ENCODE measurements at regions not wholly inside any gene's neighbourhood (a gene's known extent, or its start where the extent isn't known, plus 50 kb on each side); places are given as distances from the start of the nearest gene placed in this dataset.

- Histone ChIP-seq H3K79me2 (ENCODE audit: control insufficient read depth, insufficient read depth, low read length, unreplicated experiment) (no peaks in the 10 kb centered on the region), H3K27me3 (ENCODE audit: insufficient read depth, low read length) (no peaks in the 10 kb centered on the region), H3K36me3 (ENCODE audit: insufficient read depth, low read length) (no peaks in the 10 kb centered on the region), H3K4me3 (ENCODE audit: low read depth, low read length) (no peak overlapping the region), H3K4me1 (ENCODE audit: control insufficient read depth, insufficient read depth, low read length, unreplicated experiment) (no peaks in the 10 kb centered on the region), H3K27ac (ENCODE audit: low read depth, low read length) (no peak overlapping the region), H2AFZ (ENCODE audit: low read length, unreplicated experiment) (no peak overlapping the region)
These were observed 83.5 kb upstream of the SPDL1 start for GRCh38 chr5:169499990-169500505.

GRCh38 chr5:169496878-169497277, 86.7 kb upstream of the SPDL1 start:
- H3K79me2 ChIP-seq (ENCODE audit: control insufficient read depth, insufficient read depth, low read length, unreplicated experiment), result no peaks in the 10 kb centered on the region
- H2AFZ ChIP-seq (ENCODE audit: low read length, unreplicated experiment), result no peak overlapping the region
- no peaks in the 10 kb centered on the region for H3K4me1 ChIP-seq (ENCODE audit: control insufficient read depth, insufficient read depth, low read length, unreplicated experiment)
- no peaks in the 10 kb centered on the region for H3K27me3 ChIP-seq (ENCODE audit: insufficient read depth, low read length)
- no peak overlapping the region for H3K27ac ChIP-seq (ENCODE audit: low read depth, low read length)
- no peak overlapping the region for H3K4me3 ChIP-seq (ENCODE audit: low read depth, low read length)
- no peaks in the 10 kb centered on the region for H3K36me3 ChIP-seq (ENCODE audit: insufficient read depth, low read length)

GRCh38 chr5:169494941-169495548, 88.5 kb upstream of the SPDL1 start:
- no peaks in the 10 kb centered on the region for H3K36me3 ChIP-seq (ENCODE audit: insufficient read depth, low read length)
- H2AFZ ChIP-seq (ENCODE audit: low read length, unreplicated experiment), result no peak overlapping the region
- H3K27me3 ChIP-seq (ENCODE audit: insufficient read depth, low read length), result no peaks in the 10 kb centered on the region
- no peak overlapping the region for H3K4me3 ChIP-seq (ENCODE audit: low read depth, low read length)
- H3K79me2 ChIP-seq (ENCODE audit: control insufficient read depth, insufficient read depth, low read length, unreplicated experiment), result no peaks in the 10 kb centered on the region
- H3K27ac ChIP-seq (ENCODE audit: low read depth, low read length), result no peak overlapping the region
- H3K4me1 ChIP-seq (ENCODE audit: control insufficient read depth, insufficient read depth, low read length, unreplicated experiment), result no peaks in the 10 kb centered on the region

GRCh38 chr5:169494383-169494935, 89.1 kb upstream of the SPDL1 start:
- Histone ChIP-seq H3K36me3 (ENCODE audit: insufficient read depth, low read length) (no peaks in the 10 kb centered on the region), H2AFZ (ENCODE audit: low read length, unreplicated experiment) (no peak overlapping the region), H3K79me2 (ENCODE audit: control insufficient read depth, insufficient read depth, low read length, unreplicated experiment) (no peaks in the 10 kb centered on the region), H3K4me3 (ENCODE audit: low read depth, low read length) (no peak overlapping the region), H3K27ac (ENCODE audit: low read depth, low read length) (no peak overlapping the region), H3K4me1 (ENCODE audit: control insufficient read depth, insufficient read depth, low read length, unreplicated experiment) (no peaks in the 10 kb centered on the region), H3K27me3 (ENCODE audit: insufficient read depth, low read length) (no peaks in the 10 kb centered on the region)

GRCh38 chr5:169474226-169474625, 109.3 kb upstream of the SPDL1 start:
- H3K4me1 ChIP-seq (ENCODE audit: control insufficient read depth, insufficient read depth, low read length, unreplicated experiment), result no peaks in the 10 kb centered on the region
- H3K79me2 ChIP-seq (ENCODE audit: control insufficient read depth, insufficient read depth, low read length, unreplicated experiment), result no peaks in the 10 kb centered on the region
- H2AFZ ChIP-seq (ENCODE audit: low read length, unreplicated experiment), result no peak overlapping the region
- no peak overlapping the region for H3K27ac ChIP-seq (ENCODE audit: low read depth, low read length)
- no peaks in the 10 kb centered on the region for H3K36me3 ChIP-seq (ENCODE audit: insufficient read depth, low read length)
- no peak overlapping the region for H3K4me3 ChIP-seq (ENCODE audit: low read depth, low read length)
- H3K27me3 ChIP-seq (ENCODE audit: insufficient read depth, low read length), result no peaks in the 10 kb centered on the region

GRCh38 chr5:169472544-169472943, 111.0 kb upstream of the SPDL1 start:
- H3K4me3 ChIP-seq (ENCODE audit: low read depth, low read length), result no peak overlapping the region
- no peak overlapping the region for H2AFZ ChIP-seq (ENCODE audit: low read length, unreplicated experiment)
- H3K27ac ChIP-seq (ENCODE audit: low read depth, low read length), result no peak overlapping the region
- no peaks in the 10 kb centered on the region for H3K36me3 ChIP-seq (ENCODE audit: insufficient read depth, low read length)
- no peaks in the 10 kb centered on the region for H3K4me1 ChIP-seq (ENCODE audit: control insufficient read depth, insufficient read depth, low read length, unreplicated experiment)
- no peaks in the 10 kb centered on the region for H3K79me2 ChIP-seq (ENCODE audit: control insufficient read depth, insufficient read depth, low read length, unreplicated experiment)
- no peaks in the 10 kb centered on the region for H3K27me3 ChIP-seq (ENCODE audit: insufficient read depth, low read length)

- H3K79me2 ChIP-seq (ENCODE audit: control insufficient read depth, insufficient read depth, low read length, unreplicated experiment), result no peaks in the 10 kb centered on the region
- no peaks in the 10 kb centered on the region for H3K27me3 ChIP-seq (ENCODE audit: insufficient read depth, low read length)
- H3K4me1 ChIP-seq (ENCODE audit: control insufficient read depth, insufficient read depth, low read length, unreplicated experiment), result no peaks in the 10 kb centered on the region
- no peaks in the 10 kb centered on the region for H3K36me3 ChIP-seq (ENCODE audit: insufficient read depth, low read length)
- no peak overlapping the region for H3K4me3 ChIP-seq (ENCODE audit: low read depth, low read length)
- H3K27ac ChIP-seq (ENCODE audit: low read depth, low read length), result no peak overlapping the region
- H2AFZ ChIP-seq (ENCODE audit: low read length, unreplicated experiment), result no peak overlapping the region
These were observed 112.6 kb upstream of the SPDL1 start for GRCh38 chr5:169471021-169471420.

- Histone ChIP-seq H3K27me3 (ENCODE audit: insufficient read depth, low read length) (no peaks in the 10 kb centered on the region), H3K4me3 (ENCODE audit: low read depth, low read length) (no peak overlapping the region), H2AFZ (ENCODE audit: low read length, unreplicated experiment) (no peak overlapping the region), H3K27ac (ENCODE audit: low read depth, low read length) (no peak overlapping the region), H3K4me1 (ENCODE audit: control insufficient read depth, insufficient read depth, low read length, unreplicated experiment) (no peaks in the 10 kb centered on the region), H3K36me3 (ENCODE audit: insufficient read depth, low read length) (no peaks in the 10 kb centered on the region), H3K79me2 (ENCODE audit: control insufficient read depth, insufficient read depth, low read length, unreplicated experiment) (no peaks in the 10 kb centered on the region)
These were observed 116.4 kb upstream of the SPDL1 start for GRCh38 chr5:169467041-169467771.

GRCh38 chr5:169460896-169461295, 122.7 kb upstream of the SPDL1 start:
- Histone ChIP-seq H3K27me3 (ENCODE audit: insufficient read depth, low read length) (no peaks in the 10 kb centered on the region), H3K27ac (ENCODE audit: low read depth, low read length) (no peak overlapping the region), H3K79me2 (ENCODE audit: control insufficient read depth, insufficient read depth, low read length, unreplicated experiment) (no peaks in the 10 kb centered on the region), H3K4me1 (ENCODE audit: control insufficient read depth, insufficient read depth, low read length, unreplicated experiment) (no peaks in the 10 kb centered on the region), H3K4me3 (ENCODE audit: low read depth, low read length) (no peak overlapping the region), H3K36me3 (ENCODE audit: insufficient read depth, low read length) (no peaks in the 10 kb centered on the region), H2AFZ (ENCODE audit: low read length, unreplicated experiment) (no peak overlapping the region)

- no peaks in the 10 kb centered on the region for H3K79me2 ChIP-seq (ENCODE audit: control insufficient read depth, insufficient read depth, low read length, unreplicated experiment)
- H2AFZ ChIP-seq (ENCODE audit: low read length, unreplicated experiment), result no peak overlapping the region
- H3K36me3 ChIP-seq (ENCODE audit: insufficient read depth, low read length), result no peaks in the 10 kb centered on the region
- H3K27me3 ChIP-seq (ENCODE audit: insufficient read depth, low read length), result no peaks in the 10 kb centered on the region
- no peak overlapping the region for H3K4me3 ChIP-seq (ENCODE audit: low read depth, low read length)
- no peak overlapping the region for H3K27ac ChIP-seq (ENCODE audit: low read depth, low read length)
- H3K4me1 ChIP-seq (ENCODE audit: control insufficient read depth, insufficient read depth, low read length, unreplicated experiment), result no peaks in the 10 kb centered on the region
These were observed 123.5 kb upstream of the SPDL1 start for GRCh38 chr5:169460123-169460522.

GRCh38 chr5:169458221-169458620, 125.4 kb upstream of the SPDL1 start:
- no peaks in the 10 kb centered on the region for H3K36me3 ChIP-seq (ENCODE audit: insufficient read depth, low read length)
- no peaks in the 10 kb centered on the region for H3K27me3 ChIP-seq (ENCODE audit: insufficient read depth, low read length)
- H3K79me2 ChIP-seq (ENCODE audit: control insufficient read depth, insufficient read depth, low read length, unreplicated experiment), result no peaks in the 10 kb centered on the region
- H3K27ac ChIP-seq (ENCODE audit: low read depth, low read length), result no peak overlapping the region
- no peak overlapping the region for H2AFZ ChIP-seq (ENCODE audit: low read length, unreplicated experiment)
- no peaks in the 10 kb centered on the region for H3K4me1 ChIP-seq (ENCODE audit: control insufficient read depth, insufficient read depth, low read length, unreplicated experiment)
- no peak overlapping the region for H3K4me3 ChIP-seq (ENCODE audit: low read depth, low read length)

All from ACC112 (cell line).